ENCODE measurements at regions not wholly inside any gene's neighbourhood (a gene's known extent, or its start where the extent isn't known, plus 50 kb on each side); places are given as distances from the start of the nearest gene placed in this dataset.

DNA sequence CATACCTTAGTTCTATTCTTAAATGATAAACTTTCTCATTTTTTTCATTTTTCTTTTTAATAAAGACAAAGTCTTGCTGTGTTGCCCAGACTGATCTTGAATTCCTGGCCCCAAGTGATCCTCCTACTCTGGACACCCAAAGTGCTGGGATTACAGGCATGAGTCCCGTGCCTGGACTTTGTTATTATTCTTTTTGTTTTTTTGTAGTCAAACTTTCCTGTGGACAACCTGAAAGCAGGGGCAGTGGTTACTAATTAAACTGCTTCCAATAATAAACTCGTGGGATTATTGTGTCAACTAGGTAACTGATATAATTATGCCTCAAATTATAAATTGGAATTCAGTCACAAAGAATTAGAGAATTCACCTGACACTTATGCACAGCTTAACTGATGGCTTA is 107.8 kb upstream of the RAPGEF2 start:
- no peak for TF ChIP-seq POLR2AphosphoS5 (IDR thresholded peaks at IDR 0.05)
- TF ChIP-seq, protein P1, sequence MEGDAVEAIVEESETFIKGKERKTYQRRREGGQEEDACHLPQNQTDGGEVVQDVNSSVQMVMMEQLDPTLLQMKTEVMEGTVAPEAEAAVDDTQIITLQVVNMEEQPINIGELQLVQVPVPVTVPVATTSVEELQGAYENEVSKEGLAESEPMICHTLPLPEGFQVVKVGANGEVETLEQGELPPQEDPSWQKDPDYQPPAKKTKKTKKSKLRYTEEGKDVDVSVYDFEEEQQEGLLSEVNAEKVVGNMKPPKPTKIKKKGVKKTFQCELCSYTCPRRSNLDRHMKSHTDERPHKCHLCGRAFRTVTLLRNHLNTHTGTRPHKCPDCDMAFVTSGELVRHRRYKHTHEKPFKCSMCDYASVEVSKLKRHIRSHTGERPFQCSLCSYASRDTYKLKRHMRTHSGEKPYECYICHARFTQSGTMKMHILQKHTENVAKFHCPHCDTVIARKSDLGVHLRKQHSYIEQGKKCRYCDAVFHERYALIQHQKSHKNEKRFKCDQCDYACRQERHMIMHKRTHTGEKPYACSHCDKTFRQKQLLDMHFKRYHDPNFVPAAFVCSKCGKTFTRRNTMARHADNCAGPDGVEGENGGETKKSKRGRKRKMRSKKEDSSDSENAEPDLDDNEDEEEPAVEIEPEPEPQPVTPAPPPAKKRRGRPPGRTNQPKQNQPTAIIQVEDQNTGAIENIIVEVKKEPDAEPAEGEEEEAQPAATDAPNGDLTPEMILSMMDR (IDR thresholded peaks at IDR 0.05 in 8 of 11, conservative IDR thresholded peaks at IDR 0.05 in 3 of 11): no peak
- TF ChIP-seq POLR2A (IDR thresholded peaks at IDR 0.05): no peak
- H3K36me3 ChIP-seq: no peaks in the 10 kb centered on the region
- no peak for DNase-seq
- no peak overlapping the region for H3K27ac ChIP-seq
- 72 to 90% (median 87%) methylated on average over 2 of the region's 2 CpGs for WGBS, 5 donors
- no peak overlapping the region for H3K4me3 ChIP-seq
- no peaks in the 10 kb centered on the region for H3K4me1 ChIP-seq
- H3K9me3 ChIP-seq: no peaks in the 10 kb centered on the region
- H3K27me3 ChIP-seq (replicated peaks in 1 of 7): no peaks in the 10 kb centered on the region
- intact Hi-C loops (cut with DNase I; ENCODE audit: low total_unique reads): no loop called here

DNA sequence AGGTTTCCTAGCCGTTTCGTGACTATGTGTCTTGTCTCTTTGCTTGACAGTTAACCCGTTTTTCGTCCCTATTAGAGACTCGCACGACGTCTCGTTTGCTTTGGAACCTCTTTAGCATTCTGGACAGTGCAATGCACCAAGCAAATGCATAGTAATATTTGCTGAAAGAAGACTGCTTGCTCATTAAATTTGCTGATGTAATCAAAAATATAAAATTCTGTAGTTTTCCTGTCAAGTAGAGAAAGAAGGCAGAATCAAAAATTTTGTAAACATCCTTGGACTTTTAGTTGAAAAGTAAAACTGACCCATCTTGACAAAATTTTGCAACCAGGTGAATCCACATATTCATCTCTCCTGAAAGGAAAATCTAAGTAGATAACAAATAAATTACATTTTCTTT is 106.9 kb upstream of the RAPGEF2 start:
- no peak overlapping the region for H3K27ac ChIP-seq
- 81 to 84% (median 84%) methylated on average over 8 of the region's 8 CpGs for WGBS, 5 donors
- intact Hi-C loops (cut with DNase I; ENCODE audit: low total_unique reads): no loop called here
- no peak for DNase-seq
- H3K4me1 ChIP-seq: no peaks in the 10 kb centered on the region
- H3K27me3 ChIP-seq (replicated peaks in 1 of 7): no peaks in the 10 kb centered on the region
- H3K4me3 ChIP-seq: no peak overlapping the region
- TF ChIP-seq POLR2A (IDR thresholded peaks at IDR 0.05): no peak
- TF ChIP-seq, protein P1 (IDR thresholded peaks at IDR 0.05 in 8 of 11, conservative IDR thresholded peaks at IDR 0.05 in 3 of 11): no peak
- no peak for TF ChIP-seq POLR2AphosphoS5 (IDR thresholded peaks at IDR 0.05)
- no peaks in the 10 kb centered on the region for H3K36me3 ChIP-seq
- no peaks in the 10 kb centered on the region for H3K9me3 ChIP-seq

DNA sequence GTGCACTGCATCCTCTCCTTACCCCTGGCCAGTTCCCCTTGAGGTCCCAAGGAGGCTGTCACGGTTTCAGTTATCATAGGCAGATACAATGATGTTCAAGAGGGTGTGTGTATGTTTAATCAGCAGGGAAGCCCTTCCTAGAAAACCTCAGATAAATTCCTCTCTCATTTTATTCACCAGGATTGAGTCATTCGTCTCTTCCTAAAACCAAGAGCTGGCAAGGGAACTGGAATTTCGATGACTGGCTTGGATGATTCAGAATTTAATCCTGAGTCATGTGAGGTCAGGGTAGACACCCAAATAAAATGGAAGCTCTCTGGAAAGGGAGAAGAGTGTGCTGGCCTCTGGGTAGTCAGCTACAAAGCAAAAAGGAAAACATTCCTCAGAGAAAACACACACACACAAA is 106.2 kb upstream of the RAPGEF2 start:
- peaks cover 0 to 3% (median 0%) of the 10 kb centered on the region in 8 donors for H3K9me3 ChIP-seq
- no peak for DNase-seq
- no peak for TF ChIP-seq POLR2AphosphoS5 (IDR thresholded peaks at IDR 0.05)
- TF ChIP-seq POLR2A (IDR thresholded peaks at IDR 0.05): no peak
- TF ChIP-seq, protein P1 (IDR thresholded peaks at IDR 0.05 in 8 of 11, conservative IDR thresholded peaks at IDR 0.05 in 3 of 11): no peak
- intact Hi-C loops (cut with DNase I; ENCODE audit: low total_unique reads): no loop called here
- no peaks in the 10 kb centered on the region for H3K4me1 ChIP-seq
- no peaks in the 10 kb centered on the region for H3K36me3 ChIP-seq
- no peak overlapping the region for H3K4me3 ChIP-seq
- WGBS, 5 donors: 44 to 76% (median 66%) methylated on average over 3 of the region's 3 CpGs
- H3K27ac ChIP-seq: no peak overlapping the region
- H3K27me3 ChIP-seq (replicated peaks in 1 of 7): no peaks in the 10 kb centered on the region

DNA sequence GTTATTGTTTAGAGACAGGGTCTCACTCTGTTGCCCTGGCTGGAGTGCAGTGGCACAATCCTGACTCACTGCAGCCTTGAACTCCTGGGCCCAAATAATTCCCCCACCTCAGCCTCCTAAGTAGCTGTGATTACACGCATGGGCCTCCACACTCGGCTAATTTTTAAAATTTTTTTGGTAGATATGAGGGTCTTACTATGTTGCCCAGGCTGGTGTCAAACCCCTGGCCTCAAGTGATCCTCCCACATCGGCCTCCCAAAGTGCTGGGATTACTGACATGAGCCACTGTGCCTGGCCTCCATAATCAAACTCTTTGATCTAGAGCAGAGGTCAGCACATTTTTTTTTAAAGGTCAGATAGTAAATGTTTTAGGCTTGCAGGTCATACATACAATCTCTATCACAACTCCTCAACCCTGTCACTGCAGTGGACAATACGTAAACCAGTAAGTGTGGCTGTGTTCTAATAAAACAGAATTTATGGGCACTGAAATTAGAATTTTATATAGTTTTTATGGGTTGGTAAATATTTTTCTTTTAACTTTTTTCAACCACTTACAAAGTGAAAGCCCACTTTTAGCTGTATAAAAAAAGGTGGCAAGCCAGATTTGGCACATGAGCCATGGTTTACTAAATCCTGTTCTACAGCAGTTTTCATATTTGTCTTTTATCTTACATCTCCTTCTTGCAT is 105.1 kb upstream of the RAPGEF2 start:
- no peaks in the 10 kb centered on the region for H3K4me1 ChIP-seq
- TF ChIP-seq POLR2AphosphoS5 (IDR thresholded peaks at IDR 0.05) (no peak), POLR2A (IDR thresholded peaks at IDR 0.05) (no peak)
- TF ChIP-seq, protein P1 (IDR thresholded peaks at IDR 0.05 in 8 of 11, conservative IDR thresholded peaks at IDR 0.05 in 3 of 11): no peak
- WGBS, 5 donors: 67 to 86% (median 69%) methylated on average over 4 of the region's 4 CpGs
- peaks cover 0 to 3% (median 0%) of the 10 kb centered on the region in 8 donors for H3K9me3 ChIP-seq
- intact Hi-C loops (cut with DNase I; ENCODE audit: low total_unique reads): no loop called here
- no peaks in the 10 kb centered on the region for H3K36me3 ChIP-seq
- no peak for DNase-seq
- H3K27ac ChIP-seq: no peak overlapping the region
- H3K4me3 ChIP-seq: no peak overlapping the region
- no peaks in the 10 kb centered on the region for H3K27me3 ChIP-seq (replicated peaks in 1 of 7)
